Neural cell (in vitro differentiated cells): ENCODE measurements at regions not wholly inside any gene's neighbourhood (a gene's known extent, or its start where the extent isn't known, plus 50 kb on each side); places are given as distances from the start of the nearest gene placed in this dataset.
"Not testable (repeated sequence)": the region's sequence is repeated elsewhere in the genome, so short reads cannot be mapped to it uniquely, and the experiment has no call there.

Source experiments
- H2AFZ ChIP-seq: fragments of 200-600, 300-800 bp; sonication (generic), shearing (Covaris generic); 2 replicates; pipeline ENCODE4 v1.6.0; 2014; ENCODE audit warnings: low read depth, mild to moderate bottlenecking, antibody characterized with exemption, low read length, moderate library complexity
- H3F3A ChIP-seq: fragments of 200-600 bp; shearing (Covaris generic); 2 replicates; pipeline ENCODE4 v1.6.1; 2016; ENCODE audit warnings: mild to moderate bottlenecking, moderate library complexity, mixed read lengths, antibody characterized with exemption, low read length; ENCODE audit not compliant: insufficient read depth, poor library complexity, severe bottlenecking
- H3K27ac ChIP-seq: fragments of 200-600, 300-800 bp; sonication (generic), shearing (Covaris generic); 2 replicates; pipeline ENCODE4 v1.5.1; 2014; ENCODE audit warnings: mild to moderate bottlenecking, low read length, moderate library complexity
- H3K27me3 ChIP-seq: fragments of 300-800, 200-600 bp; sonication (generic), shearing (Covaris generic); 2 replicates; pipeline ENCODE4 v1.6.0; 2014; ENCODE audit warnings: mild to moderate bottlenecking, low read depth, low read length, moderate library complexity; ENCODE audit not compliant: insufficient read depth
- H3K36me3 ChIP-seq: fragments of 300-800, 200-600 bp; sonication (generic), shearing (Covaris generic); 2 replicates; pipeline ENCODE4 v1.5.1; 2014; ENCODE audit warnings: mild to moderate bottlenecking, antibody characterized with exemption, low read length, moderate library complexity; ENCODE audit not compliant: insufficient read depth
- H3K4me2 ChIP-seq: fragments of 300-800, 200-600 bp; sonication (generic), shearing (Covaris generic); 2 replicates; pipeline ENCODE4 v1.6.0; 2014; ENCODE audit warnings: mild to moderate bottlenecking, low read length
- H3K4me3 ChIP-seq: fragments of 300-800, 200-600 bp; sonication (generic), shearing (Covaris generic); 2 replicates; pipeline ENCODE4 v1.5.1; 2014; ENCODE audit warnings: mild to moderate bottlenecking, low read length, moderate library complexity
- H3K79me2 ChIP-seq: fragments of 200-600 bp; shearing (Covaris generic); replicated peaks from 2 replicates; pipeline ENCODE4 v1.6.0; 2014; ENCODE audit warnings: mild to moderate bottlenecking, low read length, moderate library complexity; ENCODE audit not compliant: insufficient read depth
- H3K9ac ChIP-seq: fragments of 300-800, 200-600 bp; sonication (generic), shearing (Covaris generic); 2 replicates; pipeline ENCODE4 v1.6.1; 2016; ENCODE audit warnings: mild to moderate bottlenecking, low read length, mixed read lengths
- H3K9me2 ChIP-seq: fragments of 200-600 bp; shearing (Covaris generic); 2 replicates; pipeline ENCODE4 v1.6.1; 2016; ENCODE audit warnings: mild to moderate bottlenecking, low read length, mixed read lengths; ENCODE audit not compliant: insufficient read depth
- H3K9me3 ChIP-seq: fragments of 200-600, 300-800 bp; sonication (generic), shearing (Covaris generic); 2 replicates; pipeline ENCODE4 v1.6.1; 2016; ENCODE audit warnings: mild to moderate bottlenecking, mixed run types, low read length, moderate library complexity, mixed read lengths
- H4K20me1 ChIP-seq: fragments of 200-600 bp; shearing (Covaris generic); 2 replicates; pipeline ENCODE4 v1.6.1; 2016; ENCODE audit warnings: mild to moderate bottlenecking, mixed run types; ENCODE audit not compliant: insufficient read depth
- EP300 ChIP-seq: fragments of 450-650 bp; conservative IDR thresholded peaks from 2 replicates; pipeline ENCODE4 v1.6.1; 2014; ENCODE audit warnings: antibody characterized with exemption, mild to moderate bottlenecking, moderate library complexity; ENCODE audit not compliant: poor library complexity, severe bottlenecking
- EZH2 ChIP-seq: fragments of 200-600, 300-800 bp; shearing (Covaris generic), sonication (generic); IDR thresholded peaks from 2 replicates; pipeline ENCODE4 v1.6.1; 2014; ENCODE audit warnings: antibody characterized with exemption, low read length, borderline replicate concordance, mild to moderate bottlenecking; ENCODE audit not compliant: insufficient read depth, poor library complexity, severe bottlenecking
- MXI1 ChIP-seq: fragments of 450-650 bp; conservative IDR thresholded peaks from 2 replicates; pipeline ENCODE4 v1.6.1; 2014; ENCODE audit warnings: antibody characterized with exemption, mild to moderate bottlenecking; ENCODE audit not compliant: poor library complexity, severe bottlenecking
- POLR2AphosphoS5 ChIP-seq: IDR thresholded peaks from 2 replicates; pipeline ENCODE4 v1.6.1; 2012
- RAD21 ChIP-seq: fragments of 450-650 bp; conservative IDR thresholded peaks from 2 replicates; pipeline ENCODE4 v1.6.1; 2014; ENCODE audit warnings: antibody characterized with exemption, mild to moderate bottlenecking, moderate library complexity
- SMC3 ChIP-seq: fragments of 450-650 bp; conservative IDR thresholded peaks from 2 replicates; pipeline ENCODE4 v1.6.1; 2014; ENCODE audit warnings: antibody characterized with exemption, mild to moderate bottlenecking, moderate library complexity; ENCODE audit not compliant: poor library complexity
- TAF1 ChIP-seq: IDR thresholded peaks from 2 replicates; pipeline ENCODE4 v1.6.1; 2012; ENCODE audit warnings: low read depth
- TF ChIP-seq, protein P1 (sequence below): IDR thresholded peaks from 2 replicates; pipeline ENCODE4 v1.6.1; 2012; ENCODE audit warnings: borderline replicate concordance
- TF ChIP-seq, protein P2 (sequence below): fragments of 450-650 bp; IDR thresholded peaks from 2 replicates; pipeline ENCODE4 v1.5.1; 2014; ENCODE audit warnings: antibody characterized with exemption, mild to moderate bottlenecking, moderate library complexity; ENCODE audit not compliant: poor library complexity, severe bottlenecking

DNA sequence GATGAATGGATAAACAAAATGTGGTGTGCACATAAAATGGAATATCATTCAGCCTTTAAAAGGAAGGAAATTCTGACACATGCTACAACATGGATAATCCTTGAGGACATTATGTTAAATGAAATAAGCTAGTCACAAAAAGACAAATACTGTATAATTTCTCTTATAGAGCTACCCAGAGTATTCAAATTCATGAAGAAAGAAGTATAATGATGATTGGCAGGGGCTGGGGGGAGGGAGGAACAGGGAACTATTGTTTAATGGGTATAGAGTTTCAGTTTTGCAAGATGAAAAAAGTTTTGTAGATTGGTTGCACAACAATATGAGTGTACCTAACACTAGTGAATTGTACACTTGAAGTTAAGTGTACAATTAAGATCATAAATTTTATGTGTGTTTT is 153.9 kb upstream of the STK26 start:
- TF ChIP-seq EZH2 (no peak), TAF1 (no peak), SMC3 (no peak), MXI1 (no peak), EP300 (no peak)
- TF ChIP-seq, protein P1, sequence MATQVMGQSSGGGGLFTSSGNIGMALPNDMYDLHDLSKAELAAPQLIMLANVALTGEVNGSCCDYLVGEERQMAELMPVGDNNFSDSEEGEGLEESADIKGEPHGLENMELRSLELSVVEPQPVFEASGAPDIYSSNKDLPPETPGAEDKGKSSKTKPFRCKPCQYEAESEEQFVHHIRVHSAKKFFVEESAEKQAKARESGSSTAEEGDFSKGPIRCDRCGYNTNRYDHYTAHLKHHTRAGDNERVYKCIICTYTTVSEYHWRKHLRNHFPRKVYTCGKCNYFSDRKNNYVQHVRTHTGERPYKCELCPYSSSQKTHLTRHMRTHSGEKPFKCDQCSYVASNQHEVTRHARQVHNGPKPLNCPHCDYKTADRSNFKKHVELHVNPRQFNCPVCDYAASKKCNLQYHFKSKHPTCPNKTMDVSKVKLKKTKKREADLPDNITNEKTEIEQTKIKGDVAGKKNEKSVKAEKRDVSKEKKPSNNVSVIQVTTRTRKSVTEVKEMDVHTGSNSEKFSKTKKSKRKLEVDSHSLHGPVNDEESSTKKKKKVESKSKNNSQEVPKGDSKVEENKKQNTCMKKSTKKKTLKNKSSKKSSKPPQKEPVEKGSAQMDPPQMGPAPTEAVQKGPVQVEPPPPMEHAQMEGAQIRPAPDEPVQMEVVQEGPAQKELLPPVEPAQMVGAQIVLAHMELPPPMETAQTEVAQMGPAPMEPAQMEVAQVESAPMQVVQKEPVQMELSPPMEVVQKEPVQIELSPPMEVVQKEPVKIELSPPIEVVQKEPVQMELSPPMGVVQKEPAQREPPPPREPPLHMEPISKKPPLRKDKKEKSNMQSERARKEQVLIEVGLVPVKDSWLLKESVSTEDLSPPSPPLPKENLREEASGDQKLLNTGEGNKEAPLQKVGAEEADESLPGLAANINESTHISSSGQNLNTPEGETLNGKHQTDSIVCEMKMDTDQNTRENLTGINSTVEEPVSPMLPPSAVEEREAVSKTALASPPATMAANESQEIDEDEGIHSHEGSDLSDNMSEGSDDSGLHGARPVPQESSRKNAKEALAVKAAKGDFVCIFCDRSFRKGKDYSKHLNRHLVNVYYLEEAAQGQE = no peak
- Histone ChIP-seq H3K36me3 (no peaks in the 10 kb centered on the region), H3K4me3 (no peak overlapping the region), H4K20me1 (no peaks in the 10 kb centered on the region), H2AFZ (no peak overlapping the region), H3K27me3 (no peaks in the 10 kb centered on the region), H3K9me3 (no peaks in the 10 kb centered on the region), H3K9ac (no peak overlapping the region), H3K79me2 (no peaks in the 10 kb centered on the region), H3F3A (no peaks in the 10 kb centered on the region), H3K27ac (no peak overlapping the region), H3K9me2 (no peaks in the 10 kb centered on the region), H3K4me2 (no peak overlapping the region)

DNA sequence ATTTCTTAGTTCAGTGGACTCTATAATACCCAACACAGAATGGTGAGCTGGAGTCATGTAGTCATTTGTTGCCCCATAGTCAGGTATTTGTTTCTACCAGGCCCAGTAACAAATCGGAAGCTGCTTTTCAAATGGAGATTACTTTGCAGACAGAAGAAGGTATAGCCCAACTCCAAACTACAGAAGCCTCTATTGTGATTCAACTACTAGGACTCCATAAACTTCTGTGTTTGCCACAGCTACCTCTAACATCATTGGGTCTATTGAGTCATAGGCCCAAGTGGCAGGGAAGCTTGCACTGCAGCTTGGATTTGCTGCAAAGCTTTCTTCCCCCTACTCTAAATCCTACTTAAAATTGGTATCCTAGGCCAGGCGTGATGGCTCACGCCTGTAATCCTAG is 148.8 kb upstream of the STK26 start:
- Histone ChIP-seq H3K36me3 (no peaks in the 10 kb centered on the region), H3K27me3 (no peaks in the 10 kb centered on the region), H2AFZ (no peak overlapping the region), H3K4me2 (no peak overlapping the region), H3K9me3 (no peaks in the 10 kb centered on the region), H3K27ac (no peak overlapping the region), H3K79me2 (no peaks in the 10 kb centered on the region), H3K4me3 (no peak overlapping the region), H4K20me1 (no peaks in the 10 kb centered on the region), H3K9ac (no peak overlapping the region), H3F3A (no peaks in the 10 kb centered on the region), H3K9me2 (no peaks in the 10 kb centered on the region)
- no peak for TF ChIP-seq SMC3
- TF ChIP-seq, protein P1 = no peak
- TF ChIP-seq RAD21 = no peak
- TF ChIP-seq EZH2 = no peak
- TF ChIP-seq POLR2AphosphoS5 = no peak
- TF ChIP-seq TAF1 = no peak
- TF ChIP-seq MXI1 = no peak
- TF ChIP-seq EP300 = no peak
- TF ChIP-seq, protein P2, sequence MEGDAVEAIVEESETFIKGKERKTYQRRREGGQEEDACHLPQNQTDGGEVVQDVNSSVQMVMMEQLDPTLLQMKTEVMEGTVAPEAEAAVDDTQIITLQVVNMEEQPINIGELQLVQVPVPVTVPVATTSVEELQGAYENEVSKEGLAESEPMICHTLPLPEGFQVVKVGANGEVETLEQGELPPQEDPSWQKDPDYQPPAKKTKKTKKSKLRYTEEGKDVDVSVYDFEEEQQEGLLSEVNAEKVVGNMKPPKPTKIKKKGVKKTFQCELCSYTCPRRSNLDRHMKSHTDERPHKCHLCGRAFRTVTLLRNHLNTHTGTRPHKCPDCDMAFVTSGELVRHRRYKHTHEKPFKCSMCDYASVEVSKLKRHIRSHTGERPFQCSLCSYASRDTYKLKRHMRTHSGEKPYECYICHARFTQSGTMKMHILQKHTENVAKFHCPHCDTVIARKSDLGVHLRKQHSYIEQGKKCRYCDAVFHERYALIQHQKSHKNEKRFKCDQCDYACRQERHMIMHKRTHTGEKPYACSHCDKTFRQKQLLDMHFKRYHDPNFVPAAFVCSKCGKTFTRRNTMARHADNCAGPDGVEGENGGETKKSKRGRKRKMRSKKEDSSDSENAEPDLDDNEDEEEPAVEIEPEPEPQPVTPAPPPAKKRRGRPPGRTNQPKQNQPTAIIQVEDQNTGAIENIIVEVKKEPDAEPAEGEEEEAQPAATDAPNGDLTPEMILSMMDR = no peak

DNA sequence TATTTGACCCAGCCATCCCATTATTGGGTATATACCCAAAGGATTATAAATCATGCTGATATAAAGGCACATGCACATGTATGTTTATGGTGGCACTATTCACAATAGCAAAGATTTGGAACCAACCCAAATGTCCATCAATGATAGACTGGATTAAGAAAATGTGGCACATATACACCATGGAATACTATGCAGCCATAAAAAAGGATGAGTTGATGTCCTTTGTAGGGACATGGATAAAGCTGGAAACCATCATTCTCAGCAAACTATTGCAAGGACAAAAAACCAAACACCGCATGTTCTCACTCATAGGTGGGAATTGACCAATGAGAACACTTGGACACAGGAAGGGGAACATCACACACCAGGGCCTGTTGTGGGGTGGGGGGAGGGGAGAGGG is 147.3 kb upstream of the STK26 start:
- not testable (repeated sequence) for H2AFZ ChIP-seq, H3K9me3 ChIP-seq, H3K4me3 ChIP-seq, H3K4me2 ChIP-seq, H3K27ac ChIP-seq, H3K9ac ChIP-seq, H4K20me1 ChIP-seq, H3F3A ChIP-seq, H3K79me2 ChIP-seq, H3K27me3 ChIP-seq, H3K9me2 ChIP-seq, H3K36me3 ChIP-seq
